ENCODE measurements at regions not wholly inside any gene's neighbourhood (a gene's known extent, or its start where the extent isn't known, plus 50 kb on each side); places are given as distances from the start of the nearest gene placed in this dataset.

DNA sequence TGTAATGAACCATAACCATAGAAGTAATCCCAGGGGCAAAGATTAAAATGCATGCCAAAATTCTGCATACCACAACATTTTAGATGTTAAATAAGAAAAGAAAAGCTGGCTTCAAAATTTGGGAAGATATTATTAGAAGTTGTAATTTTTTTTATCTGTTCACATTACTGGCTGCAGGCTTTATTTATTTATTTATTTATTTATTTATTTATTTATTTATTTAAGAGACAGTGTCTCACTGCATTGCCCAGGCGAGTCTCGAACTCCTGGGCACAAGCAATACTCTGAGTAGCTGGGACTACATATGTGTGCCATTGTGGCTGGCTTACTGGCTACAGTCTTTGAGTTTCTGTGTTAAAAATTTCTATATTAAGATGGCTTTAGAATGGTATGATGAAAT, 66.5 kb upstream of the PNPT1 start:
- H3K4me3 ChIP-seq (replicated peaks in 1 of 3; ENCODE audit: insufficient read depth in 1 of 3, low read depth in 1 of 3, low read length in 3 of 3), result no peak overlapping the region

More for the DNA sequence above, 66.5 kb upstream of the PNPT1 start:
- FAIRE-seq (no peak), DNase-seq (ENCODE audit: low read depth, low spot score) (no peak)
- dilution Hi-C loops (cut with MboI; ENCODE audit: extremely low pct_ligation_motif_present, low sequenced_read_pairs) (no loop called here), intact Hi-C loops (cut with micrococcal nuclease) (no loop called here)
- peaks cover 7% of the 10 kb centered on the region for H3K4me1 ChIP-seq (ENCODE audit: control insufficient read depth, extremely low read depth, insufficient read depth, low read length)
- H3K9me1 ChIP-seq (replicated peaks; ENCODE audit: control insufficient read depth, extremely low read depth, insufficient read depth, low read length), result no peaks in the 10 kb centered on the region
- H3K27ac ChIP-seq (ENCODE audit: insufficient read depth, low read depth, low read length), result no peak overlapping the region
- no peaks in the 10 kb centered on the region for H3K79me2 ChIP-seq (ENCODE audit: control insufficient read depth, insufficient read depth, low read length)
- no TSS peak for BruUV-seq (replicated peaks)
- H2AFZ ChIP-seq (ENCODE audit: low read depth, low read length), result no peak overlapping the region
- POLR2A ChIA-PET, result no interaction called here
- CTCF ChIA-PET, result interaction anchor here (1.8 kb wide), 1 partner anchor 67 kb away, joined by 4 read pairs; no protein-coding TSS in a partner anchor
- TF ChIP-seq GATA2 (IDR thresholded peaks at IDR 0.05; ENCODE audit: insufficient read depth, insufficient read length, low read depth, low read length) (no peak), MYC (IDR thresholded peaks at IDR 0.05; ENCODE audit: low read depth, low read length) (no peak), POLR2AphosphoS5 (IDR thresholded peaks at IDR 0.05; ENCODE audit: insufficient read depth, low read depth, low read length) (no peak), FOS (IDR thresholded peaks at IDR 0.05; ENCODE audit: borderline replicate concordance, insufficient read depth, low read length) (no peak), JUN (IDR thresholded peaks at IDR 0.05; ENCODE audit: borderline replicate concordance, insufficient read depth, insufficient read length, low read depth) (no peak), EZH2 (IDR thresholded peaks at IDR 0.05; ENCODE audit: borderline replicate concordance, low read depth, low read length, severe bottlenecking) (no peak), POLR2A (IDR thresholded peaks at IDR 0.05; ENCODE audit: low read depth, low read length) (no peak), CTCF (IDR thresholded peaks at IDR 0.05; ENCODE audit: extremely low read depth in 1 of 2, insufficient read depth in 1 of 2, low read depth in 1 of 2, low read length in 2 of 2) (no peak)
- TF ChIP-seq, protein P1, sequence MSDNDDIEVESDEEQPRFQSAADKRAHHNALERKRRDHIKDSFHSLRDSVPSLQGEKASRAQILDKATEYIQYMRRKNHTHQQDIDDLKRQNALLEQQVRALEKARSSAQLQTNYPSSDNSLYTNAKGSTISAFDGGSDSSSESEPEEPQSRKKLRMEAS (IDR thresholded peaks at IDR 0.05; ENCODE audit: insufficient read depth, insufficient read length), result no peak
- no peaks in the 10 kb centered on the region for H3K9me3 ChIP-seq (replicated peaks; ENCODE audit: control insufficient read depth, insufficient read depth, low read length)
- H4K20me1 ChIP-seq (replicated peaks; ENCODE audit: control insufficient read depth, extremely low read depth, insufficient read depth, low read length), result no peaks in the 10 kb centered on the region
- H3K27me3 ChIP-seq (ENCODE audit: control insufficient read depth in 2 of 2, insufficient read depth in 2 of 2, low read length in 2 of 2), result no peaks in the 10 kb centered on the region
- H3K36me3 ChIP-seq (ENCODE audit: control insufficient read depth in 2 of 2, extremely low read depth in 1 of 2, insufficient read depth in 2 of 2, low read length in 2 of 2), result no peaks in the 10 kb centered on the region
- no peak overlapping the region for H3K9ac ChIP-seq (replicated peaks; ENCODE audit: extremely low read depth, insufficient read depth, low read length)
- H3K4me2 ChIP-seq (ENCODE audit: insufficient read depth, low read length), result no peak overlapping the region
